ENCODE measurements at regions not wholly inside any gene's neighbourhood (a gene's known extent, or its start where the extent isn't known, plus 50 kb on each side); places are given as distances from the start of the nearest gene placed in this dataset.
"Not testable (repeated sequence)": the region's sequence is repeated elsewhere in the genome, so short reads cannot be mapped to it uniquely, and the experiment has no call there.

DNA sequence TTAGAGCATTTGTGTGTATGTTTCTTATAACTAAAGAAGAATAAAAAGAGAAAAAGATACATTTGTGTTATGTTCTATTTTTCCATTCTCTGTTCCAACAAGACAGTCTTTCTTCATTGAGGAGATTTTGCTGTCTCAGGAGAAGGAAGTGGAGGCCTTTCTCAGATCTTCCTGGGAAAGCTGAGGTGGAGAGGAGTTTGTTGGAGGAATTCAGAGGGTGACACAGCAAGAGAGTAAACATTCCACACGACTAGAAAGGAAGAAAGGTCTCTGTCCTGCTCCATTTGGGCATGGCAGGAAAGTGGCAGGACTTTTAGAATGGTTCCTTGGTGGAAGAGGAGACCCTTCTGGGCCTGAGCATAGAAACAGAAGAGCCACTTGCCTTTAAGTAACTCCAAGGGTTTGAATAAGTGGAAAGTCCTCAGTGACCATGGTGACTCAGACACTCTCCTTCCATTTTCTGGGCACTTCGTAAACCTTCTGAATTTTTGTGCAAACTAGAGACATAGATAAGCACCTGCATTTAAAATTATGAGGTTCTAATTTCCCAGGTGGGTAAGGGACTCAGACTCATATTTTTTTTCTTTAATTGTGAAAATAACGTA, 52.3 kb upstream of the COL5A2 start:
- no peak for FAIRE-seq

GRCh38 chr2:189232759-189233406, 53.3 kb upstream of the COL5A2 start:
- no peak for FAIRE-seq

GRCh38 chr2:189233527-189233926, 54.0 kb upstream of the COL5A2 start:
- FAIRE-seq, result no peak

- no peak for FAIRE-seq
Observed at GRCh38 chr2:189234991-189235390, 55.4 kb upstream of the COL5A2 start.

DNA sequence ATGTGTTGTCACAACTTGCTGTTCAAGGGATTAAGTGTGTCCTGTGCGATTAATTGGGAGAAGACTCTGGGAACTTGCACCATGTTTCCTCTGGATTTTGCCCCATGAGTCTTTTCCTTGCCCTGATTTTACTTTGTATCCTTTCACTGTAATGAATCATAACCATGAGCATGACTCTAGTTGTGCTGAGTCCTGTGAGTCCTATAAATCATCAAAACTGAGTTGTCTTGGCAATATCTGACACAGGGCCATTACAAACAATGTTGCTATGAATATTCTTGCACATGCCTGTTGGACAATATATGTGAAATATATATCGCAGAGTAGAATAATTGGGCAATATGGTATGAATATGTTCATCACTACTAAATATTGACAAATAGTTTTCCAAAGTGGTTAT, 56.5 kb upstream of the COL5A2 start:
- FAIRE-seq, result no peak

- FAIRE-seq, result no peak
Observed at GRCh38 chr2:189238903-189239302, 59.3 kb upstream of the COL5A2 start.

DNA sequence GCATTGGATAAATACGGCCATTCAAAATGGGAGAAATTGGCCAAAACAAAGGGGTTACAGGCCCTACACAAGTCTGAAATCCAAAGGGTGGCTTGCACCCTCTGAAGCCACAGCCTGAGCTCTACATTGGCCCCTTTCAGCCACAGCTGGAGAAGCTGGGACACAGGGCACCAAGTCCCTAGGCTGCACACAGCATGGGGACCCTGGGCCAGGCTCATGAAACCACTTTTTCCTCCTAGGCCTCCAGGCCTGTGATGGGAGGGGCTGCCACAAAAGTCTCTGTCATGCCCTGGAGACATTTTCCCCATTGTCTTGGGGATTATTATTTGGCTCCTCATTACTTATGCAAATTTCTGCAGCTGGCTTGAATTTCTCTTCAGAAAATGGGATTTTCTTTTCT, 64.3 kb upstream of the COL5A2 start:
- not testable (repeated sequence) for FAIRE-seq

GRCh38 chr2:189247276-189247675, 67.7 kb upstream of the COL5A2 start:
- FAIRE-seq, result no peak

DNA sequence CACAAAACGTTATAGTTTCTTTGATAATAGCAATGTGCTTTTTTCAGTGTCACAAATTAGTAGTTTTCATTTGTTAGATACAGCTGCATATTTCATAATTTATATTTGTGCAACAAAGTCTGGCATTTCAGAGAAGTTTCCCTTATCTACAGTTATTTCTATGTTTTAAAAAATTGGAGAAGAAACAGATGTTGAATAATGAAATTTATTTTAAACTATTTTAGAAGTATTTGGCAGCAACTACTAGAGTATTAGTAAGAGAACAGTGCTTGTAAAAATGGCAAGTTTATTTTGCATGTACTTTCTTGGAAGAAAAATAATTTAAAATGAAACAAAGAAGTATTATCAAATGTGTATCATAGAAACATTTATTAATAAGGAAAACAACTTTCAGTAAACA, 68.6 kb upstream of the COL5A2 start:
- FAIRE-seq, result no peak

DNA sequence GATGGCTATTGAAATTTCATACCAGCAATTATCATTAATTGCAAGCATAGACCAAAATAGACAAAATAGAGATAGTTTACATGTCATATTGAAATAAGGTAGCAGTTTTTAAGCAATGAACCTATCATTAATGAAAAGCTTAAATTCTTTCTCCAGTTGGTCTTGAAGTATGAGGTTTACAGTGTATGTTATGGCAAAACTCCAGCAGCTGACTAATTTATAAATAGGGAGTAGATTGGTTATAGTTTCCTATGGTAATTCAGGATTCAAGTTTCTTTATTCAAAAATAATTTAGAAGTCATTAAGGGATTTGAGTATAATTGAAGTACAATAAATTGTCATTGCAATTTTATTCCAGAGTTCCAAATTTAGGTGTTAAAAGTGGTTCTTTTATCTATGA, 69.6 kb upstream of the COL5A2 start:
- FAIRE-seq, result no peak

DNA sequence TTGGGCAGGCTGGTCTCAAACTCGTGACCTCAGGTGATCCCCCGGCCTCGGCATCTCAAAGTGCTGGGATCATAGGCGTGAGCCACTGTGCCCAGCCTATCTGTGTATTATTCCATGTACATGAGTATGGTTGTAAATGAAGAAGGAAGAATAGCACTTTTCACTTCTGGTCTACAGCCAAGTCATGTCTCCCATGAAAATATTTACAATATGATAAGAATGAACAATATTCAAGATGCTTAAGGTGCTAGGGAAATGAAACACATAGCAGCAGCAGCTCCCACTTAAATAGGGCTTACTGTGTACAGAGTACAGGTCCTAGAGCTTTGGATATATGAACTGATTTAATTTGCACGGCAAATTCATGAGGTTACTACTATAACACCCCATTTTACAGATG, 70.3 kb upstream of the COL5A2 start:
- no peak for FAIRE-seq

GRCh38 chr2:189252991-189253675, 73.6 kb upstream of the COL5A2 start:
- no peak for FAIRE-seq

GRCh38 chr2:189253836-189254235, 74.3 kb upstream of the COL5A2 start:
- FAIRE-seq, result no peak

- no peak for FAIRE-seq
Observed at GRCh38 chr2:189254268-189254883, 74.8 kb upstream of the COL5A2 start.

GRCh38 chr2:189255711-189256110, 76.2 kb upstream of the COL5A2 start:
- FAIRE-seq, result no peak

GRCh38 chr2:189258616-189259365, 79.2 kb upstream of the COL5A2 start:
- FAIRE-seq, result no peak

DNA sequence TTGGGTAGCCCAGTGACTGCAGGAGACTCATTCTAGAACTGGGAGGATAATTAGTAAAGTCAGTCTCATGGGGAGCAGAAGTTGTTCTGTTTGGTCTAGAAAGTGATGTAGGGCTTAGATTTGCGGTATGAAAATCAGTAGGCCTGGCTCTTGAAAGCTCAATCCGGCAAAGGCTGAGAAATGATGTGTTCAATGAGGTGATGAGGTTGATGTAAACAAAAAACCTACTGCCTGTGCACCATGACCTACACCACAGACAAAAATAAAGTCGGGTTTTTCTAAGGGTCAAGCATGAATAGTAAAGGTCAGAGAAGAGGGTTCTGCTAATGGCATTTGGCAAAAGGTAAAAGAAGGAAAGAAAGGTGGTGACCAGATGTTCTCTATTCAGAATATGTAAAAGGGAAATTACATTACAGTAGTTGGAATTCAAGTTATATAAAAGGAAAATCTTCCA, 80.8 kb upstream of the COL5A2 start:
- FAIRE-seq, result no peak

GRCh38 chr2:189261431-189261841, 81.9 kb upstream of the COL5A2 start:
- no peak for FAIRE-seq

DNA sequence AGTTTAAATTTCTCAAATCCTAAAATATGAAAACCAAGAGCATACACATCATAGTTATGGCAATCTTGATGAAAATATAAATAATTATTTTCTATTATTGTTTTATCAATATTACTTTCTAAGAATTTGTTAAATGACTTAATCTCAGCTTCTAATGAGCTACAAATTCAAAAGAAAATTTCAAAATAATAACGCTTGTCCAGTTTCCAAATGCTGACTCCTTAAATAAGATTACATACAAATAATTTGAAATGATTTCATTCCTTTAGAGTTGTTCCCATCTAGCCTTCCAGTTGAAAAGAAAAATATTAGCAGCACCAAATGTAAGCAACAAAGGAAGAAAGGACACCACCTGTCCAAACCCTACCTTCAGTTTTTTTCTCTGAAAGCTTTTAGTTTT, 82.4 kb upstream of the COL5A2 start:
- no peak for FAIRE-seq

DNA sequence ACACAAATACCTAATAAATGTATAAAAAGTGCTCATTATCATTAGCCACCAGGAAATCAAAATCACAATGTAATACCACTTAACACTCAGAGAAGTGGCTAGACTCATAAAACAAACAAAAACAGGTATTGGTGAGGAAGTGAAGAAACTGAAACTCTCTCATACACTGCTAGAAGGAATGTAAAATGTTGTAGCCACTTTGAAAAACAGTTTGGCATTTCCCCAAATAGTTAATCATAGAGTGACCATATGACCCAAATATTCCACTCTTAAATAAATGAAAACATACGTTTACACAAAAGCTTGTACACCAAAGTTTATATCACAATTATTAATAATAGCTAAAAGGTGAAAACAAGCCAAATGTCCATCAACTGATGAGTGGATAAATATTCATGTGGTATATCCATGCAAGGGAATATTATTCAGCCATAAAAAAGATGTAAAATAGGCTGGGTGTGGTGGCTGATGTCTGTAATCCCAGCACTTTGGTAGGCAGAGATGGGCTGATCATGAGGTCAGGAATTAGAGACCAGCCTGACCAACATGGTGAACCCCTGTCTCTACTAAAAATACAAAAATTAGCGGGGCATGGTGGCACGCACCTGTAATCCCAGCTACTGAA, 86.2 kb upstream of the COL5A2 start:
- no peak for FAIRE-seq

DNA sequence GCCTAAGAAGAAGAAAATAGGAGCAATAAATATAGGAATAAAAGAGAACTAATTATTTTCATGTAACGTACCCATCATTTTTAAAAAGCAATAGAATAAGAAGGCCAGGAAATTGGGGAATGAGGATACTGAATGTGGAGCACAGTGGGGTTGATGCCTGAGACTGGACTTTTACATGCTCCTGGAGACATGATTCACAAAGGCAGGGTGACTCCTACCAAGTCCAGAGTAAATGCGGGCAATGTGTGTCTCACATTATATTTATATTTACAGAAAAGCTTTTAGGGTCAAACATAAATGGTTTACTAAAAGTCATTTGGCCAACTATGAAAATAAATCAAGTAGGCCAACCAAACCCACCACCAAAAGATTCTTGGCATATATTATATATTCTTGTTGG, 87.9 kb upstream of the COL5A2 start:
- no peak for FAIRE-seq

- no peak for FAIRE-seq
Observed at GRCh38 chr2:189267925-189268579, 88.5 kb upstream of the COL5A2 start.

Measured in islet of Langerhans (tissue), 1 donor.